Amniotic stem cell (primary cell): ENCODE measurements at regions not wholly inside any gene's neighbourhood (a gene's known extent, or its start where the extent isn't known, plus 50 kb on each side); places are given as distances from the start of the nearest gene placed in this dataset.

Experiments
- DNase-seq: peaks from one replicate; lab custom pipeline; 2025; lab: John Stamatoyannopoulos, UW

DNA sequence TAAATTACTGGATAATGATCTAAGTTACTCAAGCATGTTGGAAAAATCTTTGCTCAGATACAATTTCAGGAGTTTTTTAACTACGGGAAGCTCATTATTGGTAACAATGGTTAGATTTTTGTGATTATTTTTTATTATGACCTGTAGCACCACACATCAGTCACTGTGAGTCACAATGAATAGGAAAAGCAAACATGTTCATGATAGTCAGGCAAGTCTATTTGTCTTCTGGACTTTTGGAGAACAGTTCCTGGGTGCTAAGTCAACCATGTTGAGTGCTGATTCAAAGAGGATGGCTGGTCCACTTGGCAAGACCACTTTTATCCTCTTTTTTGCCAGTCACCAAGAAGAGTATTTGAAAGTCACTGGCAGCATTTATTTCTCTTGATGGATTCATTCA, 403.2 kb downstream of the KIF4B start:
- DNase-seq: no peak

DNA sequence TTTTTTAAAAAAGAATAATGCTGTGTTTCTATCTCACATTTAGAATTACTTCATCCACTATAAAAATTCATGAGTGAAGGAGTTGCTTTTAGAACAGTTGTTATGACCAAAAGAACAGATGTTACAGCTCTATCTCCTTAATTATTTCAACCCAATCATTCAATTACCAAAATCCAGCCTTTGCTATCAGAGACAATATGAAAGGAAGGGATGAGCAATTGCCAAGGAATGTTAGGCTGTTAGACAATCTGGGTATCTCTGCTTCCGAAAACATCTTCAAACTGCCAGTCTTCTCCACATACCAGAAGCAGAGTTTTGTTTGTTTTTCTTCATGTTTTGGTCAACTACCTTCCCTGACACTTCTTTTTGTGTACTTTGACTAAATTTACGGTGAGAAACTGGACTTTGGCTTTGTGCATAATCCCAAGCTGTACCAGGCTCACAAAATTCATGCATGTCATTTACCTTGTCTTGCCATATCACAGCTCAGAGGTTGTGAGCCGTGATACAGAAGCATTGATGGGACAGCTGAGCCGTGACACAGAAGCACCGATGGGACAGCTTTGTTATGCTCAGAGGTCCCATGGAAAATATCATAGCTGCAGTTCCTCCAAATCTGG, 405.5 kb downstream of the KIF4B start:
- no peak for DNase-seq

DNA sequence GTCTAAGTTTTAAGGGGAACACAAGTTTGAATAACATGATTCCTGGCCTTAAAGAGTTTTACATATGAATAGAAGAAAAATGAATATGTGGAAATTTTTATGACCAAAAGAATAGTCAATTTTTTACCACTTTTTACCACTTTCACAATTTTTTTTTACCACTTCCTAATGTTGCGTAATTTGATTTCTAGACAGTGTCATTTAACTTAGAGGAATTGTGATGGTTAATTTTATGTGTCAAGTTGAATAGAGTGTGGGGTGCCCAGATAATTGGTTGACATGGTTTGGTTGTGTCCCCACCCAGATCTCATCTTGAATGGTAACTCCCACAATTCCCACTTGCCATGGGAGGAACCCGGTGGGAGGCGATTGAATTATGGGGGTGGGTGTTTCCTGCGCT, 416.6 kb downstream of the KIF4B start:
- no peak for DNase-seq

DNA sequence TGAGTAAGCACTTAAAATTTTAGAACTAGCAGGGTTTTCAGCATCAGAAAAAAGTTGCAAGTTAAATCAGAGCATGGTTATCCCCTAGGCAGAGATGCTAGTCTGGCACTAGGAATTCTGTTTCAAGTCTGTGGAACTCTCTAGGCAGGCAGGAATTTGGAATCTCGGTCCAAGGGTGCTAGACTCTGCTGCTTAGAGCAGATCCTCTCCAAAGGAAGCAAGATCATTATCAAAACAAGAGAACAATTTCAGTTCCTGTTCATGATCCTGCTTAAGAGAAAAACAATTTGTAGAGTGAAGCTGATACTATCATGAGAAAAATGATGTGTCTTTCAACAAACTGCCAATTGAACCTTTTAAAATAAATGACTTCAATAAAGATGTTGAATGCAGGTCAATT, 420.7 kb downstream of the KIF4B start:
- DNase-seq: no peak

DNA sequence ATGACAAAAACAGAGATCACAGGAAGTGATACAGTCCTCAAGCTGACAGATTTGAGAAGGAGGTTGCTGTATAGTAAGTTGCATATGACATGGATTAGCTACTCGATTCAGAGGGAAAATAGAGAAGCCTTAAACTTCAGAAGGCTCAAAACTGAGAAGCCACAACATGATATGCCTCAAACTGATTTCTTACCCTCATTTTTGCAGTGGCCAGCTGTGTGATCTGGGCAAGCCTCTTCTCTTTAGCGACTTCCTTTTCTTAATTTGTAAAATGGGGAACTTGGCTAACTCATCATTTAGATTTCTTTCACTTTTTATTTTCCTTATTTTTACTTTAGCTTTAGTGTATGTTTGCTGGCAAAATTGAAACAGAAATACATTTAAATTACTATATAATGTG, 421.1 kb downstream of the KIF4B start:
- DNase-seq: no peak

DNA sequence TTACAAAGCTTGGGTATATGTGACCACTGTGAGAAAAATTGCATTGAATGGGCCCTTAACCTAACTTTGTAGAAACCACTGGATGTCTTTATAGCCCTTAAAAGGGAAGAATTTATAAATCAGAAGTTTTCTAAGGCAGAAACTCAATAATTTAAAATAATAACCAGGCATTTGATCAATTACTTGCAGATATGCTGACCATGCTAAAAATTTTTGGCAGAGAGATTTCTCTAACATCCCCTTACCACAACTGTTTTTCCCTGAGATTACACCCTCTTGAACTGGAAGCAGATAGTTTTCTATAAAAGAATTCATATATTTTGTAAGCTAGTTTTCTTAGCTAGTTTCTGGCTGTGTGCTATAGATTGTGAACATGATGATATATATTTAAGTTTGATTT, 428.3 kb downstream of the KIF4B start:
- DNase-seq: no peak

DNA sequence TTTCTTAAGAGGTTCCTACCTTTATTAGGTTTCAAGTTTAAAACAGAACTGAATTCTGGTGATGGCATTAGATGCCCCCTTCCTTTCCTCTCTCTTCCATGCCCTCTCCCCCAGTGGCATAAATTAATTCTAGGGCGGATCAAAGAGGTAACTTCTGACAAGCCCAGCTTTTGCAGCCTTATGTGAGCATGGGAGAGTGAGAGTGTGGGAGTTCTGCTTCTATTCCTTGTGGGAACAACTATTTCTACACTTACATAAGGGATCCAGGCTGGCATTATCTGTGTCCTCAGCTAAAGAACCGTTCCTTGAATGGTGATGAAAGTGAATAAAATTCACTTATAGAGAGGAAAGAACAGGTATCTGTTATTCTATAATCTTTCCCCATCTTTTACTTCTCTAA, 437.6 kb downstream of the KIF4B start:
- no peak for DNase-seq

DNA sequence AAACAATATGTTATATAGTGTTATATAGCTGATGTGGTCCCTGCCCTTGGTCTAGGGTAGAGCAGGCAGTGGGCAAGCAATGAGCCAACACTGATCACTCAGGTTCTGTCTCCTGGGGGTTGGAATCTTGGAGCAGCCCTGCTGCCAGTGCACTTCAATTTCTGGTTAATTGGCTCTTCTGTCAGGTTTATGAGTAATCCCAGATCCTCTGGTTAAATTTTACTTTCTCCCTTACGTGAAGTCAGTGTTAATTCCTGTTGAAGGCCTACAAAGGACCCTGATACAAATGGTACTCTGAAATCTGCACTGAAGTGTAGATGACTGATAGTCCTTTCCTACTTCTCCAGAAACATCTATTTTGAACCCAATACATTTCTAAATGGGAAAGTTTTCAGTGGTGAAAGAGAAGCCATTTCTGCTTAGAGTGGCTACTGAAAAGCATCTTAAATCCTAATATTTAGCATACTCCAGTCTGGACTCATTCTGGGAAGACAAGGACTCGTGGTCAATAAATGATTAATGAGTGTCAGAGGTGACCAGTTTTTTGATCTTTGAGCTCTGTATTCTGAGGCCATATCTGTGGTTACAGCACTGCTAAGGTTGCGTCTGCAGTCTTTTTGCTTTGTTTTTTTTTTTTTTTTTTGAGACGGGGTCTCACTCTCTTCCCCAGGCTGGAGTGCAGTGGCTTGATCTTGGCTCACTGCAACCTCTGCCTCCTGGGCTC, 442.4 kb downstream of the KIF4B start:
- no peak for DNase-seq

DNA sequence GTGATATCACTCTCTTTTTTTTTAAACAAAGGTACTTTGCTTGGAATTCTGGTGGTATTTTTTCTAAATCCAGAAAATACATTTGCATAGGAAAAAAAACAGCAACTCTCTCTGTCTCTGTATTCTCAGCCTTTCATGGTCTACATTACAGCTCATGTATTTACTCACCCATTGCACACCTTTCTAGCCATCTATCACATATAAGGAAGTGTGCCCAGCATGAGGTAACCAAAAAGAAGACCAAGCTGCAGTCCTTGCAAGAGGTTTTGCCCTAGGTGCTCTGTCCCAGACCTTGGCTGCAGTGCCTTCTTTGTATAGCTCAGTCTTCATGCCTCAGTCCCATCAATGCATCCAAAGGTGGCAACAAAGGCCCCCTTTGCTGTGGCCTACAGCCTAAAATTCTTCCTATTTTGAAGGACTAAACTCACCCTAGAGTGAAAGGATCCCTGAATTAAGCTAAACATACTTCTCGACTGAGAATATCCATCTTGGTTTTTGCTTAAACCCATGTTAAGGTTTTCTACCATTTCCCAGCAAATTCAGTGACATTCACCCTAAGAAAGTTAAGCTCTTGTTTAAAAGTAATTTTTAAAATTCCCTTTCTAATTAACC, 446.4 kb downstream of the KIF4B start:
- no peak for DNase-seq

DNA sequence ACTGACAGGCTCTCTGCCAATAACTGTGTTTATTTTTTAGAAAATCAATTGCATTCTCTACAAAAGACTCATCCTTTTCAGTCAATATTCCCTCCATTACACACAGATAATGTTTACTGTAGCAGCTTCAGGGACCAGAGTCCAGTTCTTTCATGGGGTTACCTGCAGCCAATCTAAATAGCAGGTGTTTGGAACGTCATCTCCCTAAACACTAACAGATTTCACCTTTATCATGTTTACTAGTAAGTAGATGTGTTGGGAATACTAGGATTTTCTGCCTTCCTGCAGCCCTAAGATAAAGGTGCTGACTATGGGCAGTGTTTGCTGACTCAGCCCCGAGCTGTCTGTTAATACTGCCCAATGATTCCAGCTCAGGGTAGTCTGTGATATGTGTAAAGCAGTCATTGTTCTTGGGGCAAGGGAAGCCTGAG, 447.0 kb downstream of the KIF4B start:
- DNase-seq: no peak

DNA sequence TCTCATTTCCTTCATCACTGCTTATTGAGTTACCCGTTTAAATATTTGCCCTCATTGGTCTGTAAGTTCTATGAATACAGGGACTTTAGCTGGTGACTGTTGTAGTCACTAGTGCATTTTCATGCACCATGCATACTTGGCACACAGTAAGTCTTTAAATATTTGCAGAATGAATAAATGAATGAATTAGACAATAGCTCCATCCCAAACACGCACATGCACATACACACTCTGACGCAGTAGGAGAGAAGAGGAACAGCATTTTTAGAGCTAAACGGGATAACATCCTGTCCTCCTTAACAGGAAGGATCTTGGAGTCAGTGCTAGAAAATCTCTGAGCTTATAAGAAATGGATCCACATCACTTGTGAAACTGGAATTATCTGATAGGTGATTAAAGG, 447.7 kb downstream of the KIF4B start:
- no peak for DNase-seq

DNA sequence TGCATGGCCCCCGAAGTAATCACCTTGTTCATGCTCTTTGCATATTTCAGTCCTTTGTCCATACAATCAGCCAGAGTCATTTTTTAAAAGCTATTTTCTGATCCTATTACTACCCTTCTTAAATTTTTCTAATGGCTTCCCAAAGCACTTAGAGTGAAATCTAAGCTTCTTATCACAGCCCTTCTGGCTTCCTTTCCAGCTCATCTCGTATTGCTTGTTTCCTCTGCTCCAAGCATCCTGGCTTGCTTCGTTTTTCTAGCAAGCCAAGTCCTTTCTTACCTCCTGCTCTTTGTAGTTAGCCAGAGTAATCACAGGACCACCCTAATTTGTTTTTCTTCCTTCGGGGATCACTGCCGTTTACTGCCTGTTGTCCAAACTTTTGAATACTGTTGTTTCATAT, 453.3 kb downstream of the KIF4B start:
- no peak for DNase-seq

DNA sequence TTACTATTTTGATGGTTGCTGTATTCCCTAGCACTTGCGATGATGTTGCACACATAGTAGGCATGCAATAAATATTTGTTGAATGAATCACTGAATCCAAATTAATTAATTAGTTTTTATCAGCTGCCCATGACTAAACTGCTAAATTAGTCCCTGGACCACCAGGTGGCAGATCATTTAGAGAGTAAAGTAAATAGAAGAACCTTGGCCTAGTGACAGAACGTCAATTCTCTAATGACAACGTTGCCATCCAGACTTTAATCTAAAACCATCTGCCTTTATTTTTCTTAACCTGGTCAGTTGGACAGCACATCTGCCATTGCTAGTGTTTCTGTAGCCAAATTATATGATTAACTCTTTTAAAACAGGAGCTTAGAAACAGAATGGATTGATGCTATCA, 457.5 kb downstream of the KIF4B start:
- no peak for DNase-seq

DNA sequence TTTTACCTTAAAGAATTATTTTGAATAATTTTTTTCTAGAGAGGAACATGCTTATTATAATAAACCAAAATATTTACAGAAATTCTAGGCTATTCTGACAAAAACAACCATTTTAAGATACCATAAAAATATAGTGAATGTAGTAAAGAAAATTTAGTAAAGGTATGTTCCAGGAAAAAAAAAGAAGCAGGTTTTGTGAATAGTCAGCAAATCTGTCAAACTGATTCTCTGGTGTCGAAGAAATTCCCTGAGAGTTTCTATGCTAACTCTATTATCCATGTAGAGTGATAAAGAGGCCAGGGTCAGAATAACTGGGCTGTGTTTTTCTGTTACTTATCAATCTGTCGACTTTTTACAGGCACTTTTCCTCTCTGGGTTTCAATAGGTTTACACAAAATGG, 459.2 kb downstream of the KIF4B start:
- no peak for DNase-seq

DNA sequence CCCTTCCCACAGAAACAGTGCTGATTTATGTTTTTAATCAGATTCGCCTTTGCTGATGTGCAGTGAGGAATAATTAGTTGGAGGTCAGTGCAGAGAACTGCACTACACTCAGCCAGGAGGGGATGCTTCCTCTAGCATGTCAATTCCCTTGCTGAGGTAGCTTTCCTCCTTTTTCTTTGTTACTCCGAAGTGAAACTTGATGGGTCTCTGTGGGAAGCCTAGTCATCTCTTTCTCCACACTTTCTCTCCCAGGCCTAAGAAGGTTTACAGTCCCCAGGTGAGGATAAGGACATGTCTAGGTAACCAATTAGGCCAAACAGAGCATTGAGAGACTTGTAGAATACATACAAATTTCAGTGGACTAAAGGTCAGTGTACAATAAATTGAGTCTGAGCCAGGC, 461.8 kb downstream of the KIF4B start:
- no peak for DNase-seq

DNA sequence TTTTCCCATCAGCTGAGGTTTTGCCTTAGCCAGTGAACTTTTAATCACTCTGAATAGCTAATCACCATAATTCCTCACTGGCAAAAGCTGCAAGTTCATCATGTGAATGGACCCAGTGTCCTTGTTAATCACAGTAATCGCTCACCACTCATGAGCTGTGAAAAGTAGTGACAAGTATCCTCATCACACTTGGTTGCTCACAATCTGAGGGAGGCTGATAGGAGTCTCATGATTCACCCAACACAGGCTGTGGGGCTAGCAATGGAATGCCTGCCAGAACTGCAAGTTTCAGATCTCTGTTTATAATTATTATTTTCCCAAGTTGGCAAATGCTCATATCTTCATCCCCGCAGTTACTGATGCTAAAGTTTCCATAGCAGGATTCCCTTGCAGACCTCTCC, 467.2 kb downstream of the KIF4B start:
- no peak for DNase-seq

DNA sequence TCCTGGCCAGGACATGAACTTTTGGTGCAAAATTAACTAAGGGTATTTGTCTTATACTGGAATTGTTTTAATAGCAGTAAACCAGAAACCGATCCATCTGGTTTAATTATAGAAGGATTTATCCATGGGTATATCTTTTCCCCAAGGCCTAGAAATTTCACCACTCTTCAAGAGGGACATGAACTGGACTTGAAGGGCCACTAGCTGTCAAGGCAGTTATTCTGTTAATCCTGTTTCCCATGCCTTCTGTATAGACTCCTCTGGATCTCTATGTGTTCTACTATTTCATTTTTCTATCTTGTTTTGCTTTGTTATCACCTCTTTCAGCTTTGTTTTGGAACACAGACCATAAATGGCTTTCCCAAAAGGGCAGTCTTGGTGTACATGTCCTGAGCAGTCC, 467.6 kb downstream of the KIF4B start:
- DNase-seq: no peak

DNA sequence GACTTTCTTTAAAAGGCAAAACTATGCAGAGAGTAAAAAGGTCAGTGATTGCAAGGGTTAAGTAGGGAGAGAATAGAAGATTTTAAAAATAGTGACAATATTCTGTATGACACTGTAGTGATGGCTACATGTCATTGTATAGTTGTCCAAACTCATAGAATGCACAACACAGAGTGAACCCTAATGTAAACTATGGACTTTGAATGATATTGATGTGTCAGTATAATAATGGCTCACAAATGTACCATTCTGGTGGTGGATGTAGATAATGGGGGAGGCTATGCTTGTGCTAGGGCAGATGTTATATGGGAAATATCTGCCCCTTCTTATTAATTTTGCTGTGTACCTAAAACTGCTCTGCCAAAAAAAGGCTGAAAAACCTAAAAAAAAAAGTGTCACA, 468.9 kb downstream of the KIF4B start:
- no peak for DNase-seq

DNA sequence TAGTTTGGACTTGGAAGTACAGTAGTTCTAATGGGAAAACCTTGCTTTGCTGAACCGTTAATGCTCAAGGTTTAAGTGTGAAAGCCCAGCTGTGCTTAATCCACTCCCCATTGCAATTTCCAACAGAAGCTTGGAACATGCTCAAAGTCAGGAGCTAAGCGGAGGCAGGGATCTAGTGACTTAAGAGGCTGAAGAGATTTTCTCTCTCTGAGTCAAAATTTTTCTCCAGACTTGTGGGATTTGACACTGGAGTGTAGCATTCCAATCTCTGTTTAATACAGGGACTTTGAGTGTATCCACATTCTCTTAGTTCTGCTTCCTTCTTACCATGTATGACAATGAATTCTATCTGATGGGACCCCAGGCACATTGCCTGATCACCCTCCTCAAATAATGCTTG, 471.8 kb downstream of the KIF4B start:
- no peak for DNase-seq

DNA sequence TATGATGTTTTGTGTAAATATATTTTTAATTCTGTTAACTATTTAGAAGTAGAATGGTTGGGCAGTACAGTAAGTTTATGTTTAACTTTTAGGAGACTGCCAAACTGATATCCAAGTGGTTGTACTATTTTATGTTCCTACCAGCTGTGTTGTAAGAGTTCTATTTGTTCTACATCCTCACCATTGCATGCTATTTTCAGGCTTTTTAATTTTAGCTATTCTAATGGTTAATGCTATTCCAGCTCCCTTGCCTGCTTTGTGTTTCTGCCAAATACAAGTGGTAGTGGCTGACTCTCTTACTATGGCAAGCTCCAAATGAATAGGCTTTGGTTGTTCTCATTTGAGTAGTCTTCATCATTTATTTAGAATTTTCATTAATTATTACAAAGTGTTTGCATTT, 476.4 kb downstream of the KIF4B start:
- DNase-seq: no peak

DNA sequence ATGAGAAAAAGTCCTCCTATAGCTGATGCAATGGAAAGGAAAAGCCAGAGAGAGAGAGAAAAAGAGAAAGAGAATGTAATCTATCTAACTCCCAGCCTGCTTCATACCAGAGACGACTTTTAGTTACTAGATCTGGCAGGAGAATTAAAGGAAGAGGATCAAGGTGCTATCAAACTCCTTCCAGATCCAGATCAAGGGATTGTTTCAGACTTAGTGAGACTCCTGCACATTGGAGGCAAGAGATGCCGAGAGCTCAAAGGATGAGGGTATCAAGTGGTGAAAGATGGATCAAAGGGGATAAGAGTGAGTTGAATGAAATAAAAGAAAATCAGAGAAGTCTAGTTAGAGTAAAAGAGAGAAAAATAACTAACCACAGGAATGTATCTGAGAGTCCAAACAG, 478.6 kb downstream of the KIF4B start:
- no peak for DNase-seq

DNA sequence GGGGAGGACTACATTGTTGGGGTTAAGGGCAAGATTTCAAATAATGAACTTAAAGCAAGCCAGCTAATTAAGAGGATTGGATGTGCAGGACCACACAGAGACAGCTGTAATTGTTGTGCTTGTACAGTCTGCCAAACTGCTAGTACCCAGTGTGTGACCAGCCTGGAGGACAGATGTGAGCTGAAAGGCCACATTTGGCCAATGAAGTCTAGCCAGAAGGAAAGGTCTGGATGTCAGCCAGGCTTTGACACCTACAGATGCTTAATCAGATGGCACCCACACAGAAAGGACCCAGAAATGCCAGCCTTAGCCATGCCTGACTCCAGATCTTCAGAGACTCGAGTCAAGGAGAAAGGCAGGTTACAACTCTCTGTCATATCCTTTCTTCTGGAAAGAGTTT, 491.1 kb downstream of the KIF4B start:
- DNase-seq: no peak

DNA sequence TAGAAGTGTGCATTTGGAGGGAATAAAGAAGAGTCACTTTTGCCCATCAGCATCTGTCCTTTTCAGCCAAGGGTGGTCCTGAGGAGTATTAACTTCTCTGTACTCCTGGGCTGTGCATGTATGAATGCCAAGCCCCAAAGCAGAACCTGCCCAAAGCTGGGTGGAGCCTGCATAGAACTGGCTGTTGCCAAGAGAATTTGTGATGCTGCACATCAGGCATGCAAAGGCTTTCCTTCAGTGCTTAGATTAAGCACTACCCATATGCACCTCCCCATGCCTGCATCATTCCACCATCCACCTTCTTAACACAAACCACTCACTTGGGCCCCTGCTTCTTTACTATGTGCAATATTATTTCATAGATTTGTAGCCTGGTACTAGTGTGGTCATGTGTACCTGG, 493.8 kb downstream of the KIF4B start:
- no peak for DNase-seq

DNA sequence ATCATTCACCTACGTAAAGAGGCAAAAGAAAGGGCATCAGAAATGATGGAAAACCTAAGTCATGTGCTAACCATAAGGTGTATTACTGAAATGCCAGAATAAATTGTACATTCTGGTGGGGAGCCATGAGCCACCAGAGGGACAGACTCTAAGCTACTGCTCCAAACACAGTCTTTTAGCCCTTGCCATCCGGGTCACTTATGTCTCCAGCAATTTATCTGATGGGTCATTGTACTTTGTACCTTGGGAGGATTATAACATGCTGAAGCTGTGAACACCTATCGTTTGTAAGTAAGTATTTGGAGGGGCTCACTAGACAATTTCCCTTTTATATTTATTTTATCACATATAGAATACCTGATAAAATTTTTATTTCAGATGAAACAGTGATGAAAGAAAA, 495.1 kb downstream of the KIF4B start:
- no peak for DNase-seq
